Activated CD8-positive, alpha-beta memory T cell treated with anti-CD3 and anti-CD28 coated beads, Interleukin-2, amount 10 ng/mL, durations not matched to agents 7 days and 5 days (primary cell): ENCODE measurements at regions not wholly inside any gene's neighbourhood (a gene's known extent, or its start where the extent isn't known, plus 50 kb on each side); places are given as distances from the start of the nearest gene placed in this dataset.

Experiments
- ATAC-seq: fragments of 150-1000 bp; cut with Tn5 transposase; one replicate; pipeline ENCODE4 v1.10.0; 2021; ENCODE audit warnings: moderate library complexity
- CTCF ChIA-PET: fragments of 350-600 bp; sonication (Branson Sonifier 250); formaldehyde crosslinking; loops from one replicate; lab custom pipeline; 2021; ENCODE audit warnings: antibody characterized with exemption; lab: Charles Lee
- DNase-seq: peaks from one replicate; pipeline ENCODE4 v3.0.0-alpha.2; 2020
- H3K27ac Mint-ChIP-seq: one replicate; pipeline ENCODE4 v1.8.0; 2021; ENCODE audit warnings: mild to moderate bottlenecking, mixed read lengths
- H3K27me3 Mint-ChIP-seq: one replicate; pipeline ENCODE4 v1.8.0; 2021; ENCODE audit warnings: mixed read lengths
- H3K36me3 Mint-ChIP-seq: one replicate; pipeline ENCODE4 v1.8.0; 2021; ENCODE audit warnings: mild to moderate bottlenecking, mixed read lengths
- H3K4me1 Mint-ChIP-seq: one replicate; pipeline ENCODE4 v1.8.0; 2021; ENCODE audit warnings: mixed read lengths
- H3K4me3 Mint-ChIP-seq: one replicate; pipeline ENCODE4 v1.8.0; 2021; ENCODE audit warnings: mild to moderate bottlenecking, moderate library complexity, mixed read lengths
- H3K9me3 Mint-ChIP-seq: one replicate; pipeline ENCODE4 v1.8.0; 2022; ENCODE audit warnings: low read depth, mixed read lengths

GRCh38 chr17:12252462-12252861 is 231.8 kb downstream of the MAP2K4 start:
- H3K27ac Mint-ChIP-seq, result no peak overlapping the region
- no peak for DNase-seq
- no peaks in the 10 kb centered on the region for H3K36me3 Mint-ChIP-seq
- CTCF ChIA-PET, result no interaction called here
- H3K4me3 Mint-ChIP-seq, result no peak overlapping the region
- H3K4me1 Mint-ChIP-seq, result no peaks in the 10 kb centered on the region
- ATAC-seq, result no peak
- H3K27me3 Mint-ChIP-seq, result no peaks in the 10 kb centered on the region
- no peaks in the 10 kb centered on the region for H3K9me3 Mint-ChIP-seq

GRCh38 chr17:12254460-12254859 is 233.8 kb downstream of the MAP2K4 start:
- no peaks in the 10 kb centered on the region for H3K27me3 Mint-ChIP-seq
- no peaks in the 10 kb centered on the region for H3K9me3 Mint-ChIP-seq
- no peaks in the 10 kb centered on the region for H3K36me3 Mint-ChIP-seq
- DNase-seq (no peak), ATAC-seq (no peak)
- H3K27ac Mint-ChIP-seq, result no peak overlapping the region
- H3K4me3 Mint-ChIP-seq, result no peak overlapping the region
- H3K4me1 Mint-ChIP-seq, result no peaks in the 10 kb centered on the region
- CTCF ChIA-PET, result no interaction called here

- CTCF ChIA-PET, result interaction anchor here (0.9 to 1.1 kb wide), 2 partner anchors 75 to 345 kb away, joined by 3 read pairs; no protein-coding TSS in a partner anchor
- ATAC-seq, result no peak
- Mint-ChIP-seq H3K36me3 (no peaks in the 10 kb centered on the region), H3K4me3 (no peak overlapping the region), H3K9me3 (no peaks in the 10 kb centered on the region), H3K4me1 (no peaks in the 10 kb centered on the region), H3K27ac (no peak overlapping the region), H3K27me3 (no peaks in the 10 kb centered on the region)
- DNase-seq, result no peak
These were observed 235.8 kb downstream of the MAP2K4 start for GRCh38 chr17:12256380-12256995.

GRCh38 chr17:12257176-12257575 is 236.5 kb downstream of the MAP2K4 start:
- Mint-ChIP-seq H3K36me3 (no peaks in the 10 kb centered on the region), H3K27ac (no peak overlapping the region), H3K27me3 (no peaks in the 10 kb centered on the region), H3K9me3 (peaks cover 1% of the 10 kb centered on the region), H3K4me3 (no peak overlapping the region), H3K4me1 (no peaks in the 10 kb centered on the region)
- DNase-seq (no peak), ATAC-seq (no peak)
- CTCF ChIA-PET, result interaction anchor here (1.1 kb wide), 1 partner anchor 76 kb away, joined by 3 read pairs; no protein-coding TSS in a partner anchor

- Mint-ChIP-seq H3K9me3 (peaks cover 3% of the 10 kb centered on the region), H3K27me3 (no peaks in the 10 kb centered on the region), H3K27ac (no peak overlapping the region), H3K4me1 (no peaks in the 10 kb centered on the region), H3K36me3 (no peaks in the 10 kb centered on the region), H3K4me3 (no peak overlapping the region)
- DNase-seq (no peak), ATAC-seq (no peak)
- CTCF ChIA-PET, result no interaction called here
These were observed 240.7 kb downstream of the MAP2K4 start for GRCh38 chr17:12261354-12261753.

GRCh38 chr17:12269751-12270150 is 249.1 kb downstream of the MAP2K4 start:
- H3K4me1 Mint-ChIP-seq, result no peaks in the 10 kb centered on the region
- H3K27ac Mint-ChIP-seq, result no peak overlapping the region
- no peak for ATAC-seq
- CTCF ChIA-PET, result no interaction called here
- H3K36me3 Mint-ChIP-seq, result no peaks in the 10 kb centered on the region
- no peak for DNase-seq
- no peaks in the 10 kb centered on the region for H3K27me3 Mint-ChIP-seq
- no peak overlapping the region for H3K4me3 Mint-ChIP-seq
- no peaks in the 10 kb centered on the region for H3K9me3 Mint-ChIP-seq

GRCh38 chr17:12277827-12278226 is 257.1 kb downstream of the MAP2K4 start:
- Mint-ChIP-seq H3K27me3 (no peaks in the 10 kb centered on the region), H3K27ac (no peak overlapping the region), H3K4me1 (no peaks in the 10 kb centered on the region), H3K4me3 (no peak overlapping the region), H3K36me3 (no peaks in the 10 kb centered on the region), H3K9me3 (peaks cover 5% of the 10 kb centered on the region)
- ATAC-seq (no peak), DNase-seq (no peak)
- CTCF ChIA-PET, result no interaction called here

- H3K27me3 Mint-ChIP-seq, result no peaks in the 10 kb centered on the region
- H3K36me3 Mint-ChIP-seq, result no peaks in the 10 kb centered on the region
- DNase-seq, result no peak
- CTCF ChIA-PET, result no interaction called here
- peaks cover 6% of the 10 kb centered on the region for H3K9me3 Mint-ChIP-seq
- H3K4me3 Mint-ChIP-seq, result no peak overlapping the region
- H3K27ac Mint-ChIP-seq, result no peak overlapping the region
- no peaks in the 10 kb centered on the region for H3K4me1 Mint-ChIP-seq
- no peak for ATAC-seq
These were observed 261.4 kb downstream of the MAP2K4 start for GRCh38 chr17:12282056-12282455.

GRCh38 chr17:12287953-12288352 is 267.3 kb downstream of the MAP2K4 start:
- no peaks in the 10 kb centered on the region for H3K36me3 Mint-ChIP-seq
- peaks cover 3% of the 10 kb centered on the region for H3K9me3 Mint-ChIP-seq
- no peak for ATAC-seq
- H3K4me3 Mint-ChIP-seq, result no peak overlapping the region
- H3K4me1 Mint-ChIP-seq, result no peaks in the 10 kb centered on the region
- CTCF ChIA-PET, result interaction anchor here (1.0 kb wide), 1 partner anchor 9 kb away, joined by 3 read pairs; no protein-coding TSS in a partner anchor
- no peaks in the 10 kb centered on the region for H3K27me3 Mint-ChIP-seq
- DNase-seq, result no peak
- H3K27ac Mint-ChIP-seq, result no peak overlapping the region

GRCh38 chr17:12290207-12290606 is 269.5 kb downstream of the MAP2K4 start:
- CTCF ChIA-PET, result no interaction called here
- DNase-seq (no peak), ATAC-seq (no peak)
- Mint-ChIP-seq H3K27me3 (no peaks in the 10 kb centered on the region), H3K4me1 (no peaks in the 10 kb centered on the region), H3K4me3 (no peak overlapping the region), H3K36me3 (no peaks in the 10 kb centered on the region), H3K9me3 (peaks cover 3% of the 10 kb centered on the region), H3K27ac (no peak overlapping the region)

GRCh38 chr17:12296209-12296625 is 275.5 kb downstream of the MAP2K4 start:
- CTCF ChIA-PET, result no interaction called here

GRCh38 chr17:12301551-12301950 is 280.9 kb downstream of the MAP2K4 start:
- peaks cover 2% of the 10 kb centered on the region for H3K9me3 Mint-ChIP-seq
- ATAC-seq, result no peak
- no peaks in the 10 kb centered on the region for H3K27me3 Mint-ChIP-seq
- H3K36me3 Mint-ChIP-seq, result no peaks in the 10 kb centered on the region
- H3K27ac Mint-ChIP-seq, result no peak overlapping the region
- no peak for DNase-seq
- no peaks in the 10 kb centered on the region for H3K4me1 Mint-ChIP-seq
- CTCF ChIA-PET, result no interaction called here
- no peak overlapping the region for H3K4me3 Mint-ChIP-seq

More at GRCh38 chr17:12296209-12296625, 275.5 kb downstream of the MAP2K4 start:
- no peak for DNase-seq
- H3K4me1 Mint-ChIP-seq, result no peaks in the 10 kb centered on the region
- peaks cover 2% of the 10 kb centered on the region for H3K9me3 Mint-ChIP-seq
- no peaks in the 10 kb centered on the region for H3K36me3 Mint-ChIP-seq
- no peaks in the 10 kb centered on the region for H3K27me3 Mint-ChIP-seq
- no peak overlapping the region for H3K27ac Mint-ChIP-seq
- no peak for ATAC-seq
- no peak overlapping the region for H3K4me3 Mint-ChIP-seq

- no peaks in the 10 kb centered on the region for H3K36me3 Mint-ChIP-seq
- H3K27ac Mint-ChIP-seq, result no peak overlapping the region
- DNase-seq, result no peak
- CTCF ChIA-PET, result no interaction called here
- H3K9me3 Mint-ChIP-seq, result peaks cover under 1% of the 10 kb centered on the region
- no peak for ATAC-seq
- no peak overlapping the region for H3K4me3 Mint-ChIP-seq
- H3K4me1 Mint-ChIP-seq, result no peaks in the 10 kb centered on the region
- H3K27me3 Mint-ChIP-seq, result no peaks in the 10 kb centered on the region
These were observed 282.0 kb downstream of the MAP2K4 start for GRCh38 chr17:12302711-12303110.

GRCh38 chr17:12310811-12311210 is 290.1 kb downstream of the MAP2K4 start:
- no peaks in the 10 kb centered on the region for H3K4me1 Mint-ChIP-seq
- H3K27ac Mint-ChIP-seq, result no peak overlapping the region
- H3K9me3 Mint-ChIP-seq, result peaks cover 11% of the 10 kb centered on the region
- ATAC-seq (no peak), DNase-seq (no peak)
- H3K4me3 Mint-ChIP-seq, result no peak overlapping the region
- CTCF ChIA-PET, result no interaction called here
- no peaks in the 10 kb centered on the region for H3K27me3 Mint-ChIP-seq
- H3K36me3 Mint-ChIP-seq, result no peaks in the 10 kb centered on the region
